Activated naive CD4-positive, alpha-beta T cell treated with anti-CD3 and anti-CD28 coated beads, Interleukin-2, amount 50 U/mL, for 24 hours (primary cell): ENCODE measurements at regions not wholly inside any gene's neighbourhood (a gene's known extent, or its start where the extent isn't known, plus 50 kb on each side); places are given as distances from the start of the nearest gene placed in this dataset.
"Not testable (repeated sequence)": the region's sequence is repeated elsewhere in the genome, so short reads cannot be mapped to it uniquely, and the experiment has no call there.

ENCODE experiments used
- H3K27ac Mint-ChIP-seq: one replicate; pipeline ENCODE4 v1.8.0; 2021; ENCODE audit warnings: mild to moderate bottlenecking, mixed read lengths
- H3K27me3 Mint-ChIP-seq: one replicate; pipeline ENCODE4 v1.8.0; 2021; ENCODE audit warnings: mixed read lengths
- H3K36me3 Mint-ChIP-seq: one replicate; pipeline ENCODE4 v1.8.0; 2021; ENCODE audit warnings: mixed read lengths
- H3K4me1 Mint-ChIP-seq: one replicate; pipeline ENCODE4 v1.8.0; 2021; ENCODE audit warnings: mixed read lengths
- H3K4me3 Mint-ChIP-seq: one replicate; pipeline ENCODE4 v1.8.0; 2021; ENCODE audit warnings: mild to moderate bottlenecking, mixed read lengths
- H3K9me3 Mint-ChIP-seq: one replicate; pipeline ENCODE4 v1.8.0; 2021; ENCODE audit warnings: mixed read lengths

DNA sequence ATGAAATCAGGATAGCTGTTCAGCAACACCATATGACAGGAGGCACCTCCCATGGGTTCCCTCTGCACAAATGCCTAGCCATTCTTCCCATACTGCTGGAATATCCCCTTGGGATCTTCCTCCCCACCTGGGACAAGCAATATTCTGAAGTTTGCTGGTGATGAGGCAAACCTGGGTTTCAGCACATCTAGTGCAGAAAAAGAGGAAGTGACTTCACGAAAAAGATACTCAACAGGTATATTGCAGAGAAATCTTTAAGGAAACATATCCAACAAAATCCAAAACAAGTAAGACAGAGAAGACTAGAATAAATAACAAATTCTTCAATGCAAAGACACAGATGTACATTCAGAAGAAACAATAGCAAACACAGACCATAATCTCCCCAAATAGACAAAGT, 1497.0 kb downstream of the PCDH9 start:
- Mint-ChIP-seq H3K4me1 (no peaks in the 10 kb centered on the region), H3K27me3 (no peaks in the 10 kb centered on the region), H3K36me3 (no peaks in the 10 kb centered on the region), H3K4me3 (no peak overlapping the region), H3K9me3 (peaks cover 19% of the 10 kb centered on the region), H3K27ac (no peak overlapping the region)

- H3K27me3 Mint-ChIP-seq: no peaks in the 10 kb centered on the region
- H3K4me3 Mint-ChIP-seq: no peak overlapping the region
- H3K9me3 Mint-ChIP-seq: peaks cover 4% of the 10 kb centered on the region
- H3K27ac Mint-ChIP-seq: no peak overlapping the region
- H3K4me1 Mint-ChIP-seq: no peaks in the 10 kb centered on the region
- no peaks in the 10 kb centered on the region for H3K36me3 Mint-ChIP-seq
Measured at GRCh38 chr13:65727070-65727469, 1503.1 kb downstream of the PCDH9 start.

DNA sequence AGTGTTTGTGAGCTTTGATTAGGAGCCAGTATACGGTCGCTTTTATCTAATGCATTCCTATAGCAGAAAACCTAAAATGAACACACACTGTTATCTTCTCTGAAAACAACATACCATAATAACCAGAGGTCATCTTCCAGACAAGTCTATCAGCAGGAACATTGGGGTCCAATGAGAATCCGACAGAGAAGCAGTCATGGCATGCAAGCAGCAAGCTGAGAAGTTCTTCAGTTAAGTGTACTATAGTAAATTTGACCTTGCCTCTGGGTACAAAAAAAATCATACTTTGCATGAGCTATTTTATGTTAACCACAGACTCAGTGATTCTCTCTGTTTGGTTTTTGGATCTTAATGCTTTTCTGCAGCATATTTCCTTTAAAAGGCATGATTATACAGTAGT, 1505.1 kb downstream of the PCDH9 start:
- peaks cover under 1% of the 10 kb centered on the region for H3K9me3 Mint-ChIP-seq
- no peaks in the 10 kb centered on the region for H3K4me1 Mint-ChIP-seq
- no peak overlapping the region for H3K4me3 Mint-ChIP-seq
- no peaks in the 10 kb centered on the region for H3K36me3 Mint-ChIP-seq
- H3K27me3 Mint-ChIP-seq: no peaks in the 10 kb centered on the region
- H3K27ac Mint-ChIP-seq: no peak overlapping the region

- no peaks in the 10 kb centered on the region for H3K27me3 Mint-ChIP-seq
- no peaks in the 10 kb centered on the region for H3K36me3 Mint-ChIP-seq
- no peak overlapping the region for H3K27ac Mint-ChIP-seq
- no peaks in the 10 kb centered on the region for H3K9me3 Mint-ChIP-seq
- no peaks in the 10 kb centered on the region for H3K4me1 Mint-ChIP-seq
- no peak overlapping the region for H3K4me3 Mint-ChIP-seq
Measured at GRCh38 chr13:65724226-65724625, 1505.9 kb downstream of the PCDH9 start.

DNA sequence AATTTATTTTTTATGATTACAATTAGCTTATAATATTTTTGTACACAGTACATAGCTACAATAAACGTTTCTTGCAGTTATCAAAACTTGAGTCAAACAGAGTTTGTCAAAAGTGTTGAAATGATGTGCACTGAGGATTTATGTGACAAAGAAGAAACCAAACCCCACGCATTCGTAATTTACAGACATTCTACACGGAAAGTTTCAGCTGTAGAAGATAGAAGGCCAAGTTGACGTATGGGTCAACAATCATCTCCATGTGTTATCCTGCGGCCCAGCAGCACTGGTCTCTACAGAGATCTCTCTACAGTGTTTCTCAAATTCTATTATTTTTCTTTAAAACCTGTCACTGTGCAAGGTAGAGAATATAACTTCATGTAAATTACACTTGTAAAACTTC, 1507.6 kb downstream of the PCDH9 start:
- Mint-ChIP-seq H3K4me3 (no peak overlapping the region), H3K36me3 (no peaks in the 10 kb centered on the region), H3K9me3 (no peaks in the 10 kb centered on the region), H3K27ac (no peak overlapping the region), H3K27me3 (no peaks in the 10 kb centered on the region), H3K4me1 (no peaks in the 10 kb centered on the region)

GRCh38 chr13:65719831-65720230, 1510.3 kb downstream of the PCDH9 start:
- Mint-ChIP-seq H3K36me3 (no peaks in the 10 kb centered on the region), H3K9me3 (peaks cover 8% of the 10 kb centered on the region), H3K27ac (no peak overlapping the region), H3K4me1 (no peaks in the 10 kb centered on the region), H3K27me3 (no peaks in the 10 kb centered on the region), H3K4me3 (no peak overlapping the region)

- Mint-ChIP-seq H3K4me1 (no peaks in the 10 kb centered on the region), H3K36me3 (no peaks in the 10 kb centered on the region), H3K9me3 (peaks cover 6% of the 10 kb centered on the region), H3K27ac (no peak overlapping the region), H3K27me3 (no peaks in the 10 kb centered on the region), H3K4me3 (no peak overlapping the region)
Measured at GRCh38 chr13:65710514-65710913, 1519.6 kb downstream of the PCDH9 start.

DNA sequence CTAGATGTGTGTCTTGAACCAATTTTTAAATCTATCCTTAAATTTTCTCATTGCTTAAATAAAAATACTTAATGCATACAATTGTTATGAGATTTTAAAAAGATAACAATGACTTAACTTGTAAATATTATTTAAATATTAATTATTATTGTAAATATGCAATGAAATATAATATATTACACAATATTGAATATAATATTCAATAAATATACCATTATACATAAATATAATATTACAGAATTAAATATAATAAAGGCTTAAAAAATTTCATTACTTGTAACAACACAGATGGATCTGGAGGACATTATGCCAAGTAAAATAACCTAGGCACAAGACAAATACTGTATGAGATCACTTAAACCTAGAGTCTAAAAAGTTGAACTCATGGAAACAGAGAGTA, 1532.3 kb downstream of the PCDH9 start:
- peaks cover 8% of the 10 kb centered on the region for H3K9me3 Mint-ChIP-seq
- H3K27me3 Mint-ChIP-seq: no peaks in the 10 kb centered on the region
- H3K4me3 Mint-ChIP-seq: no peak overlapping the region
- no peaks in the 10 kb centered on the region for H3K36me3 Mint-ChIP-seq
- no peaks in the 10 kb centered on the region for H3K4me1 Mint-ChIP-seq
- no peak overlapping the region for H3K27ac Mint-ChIP-seq

DNA sequence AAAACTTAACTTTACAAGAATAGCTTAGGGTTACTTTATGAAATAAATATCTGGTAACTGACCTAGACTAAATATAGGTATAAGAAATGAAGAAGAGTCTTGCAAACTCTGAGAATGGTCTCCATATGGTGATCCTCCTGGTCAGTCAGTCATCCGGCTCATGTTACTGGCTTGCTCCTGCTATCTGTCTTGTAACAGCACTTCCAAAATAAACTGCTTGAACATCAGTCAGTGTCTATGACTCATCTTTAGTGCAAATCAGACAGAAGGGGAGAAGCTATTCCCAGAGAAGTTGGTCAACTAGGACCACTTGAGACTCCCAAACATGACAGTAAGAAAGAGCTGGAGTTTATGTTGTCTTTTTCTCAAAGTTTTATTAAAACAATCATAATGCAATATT, 1550.9 kb downstream of the PCDH9 start:
- Mint-ChIP-seq H3K4me1 (no peaks in the 10 kb centered on the region), H3K27me3 (no peaks in the 10 kb centered on the region), H3K9me3 (no peaks in the 10 kb centered on the region), H3K27ac (no peak overlapping the region), H3K4me3 (no peak overlapping the region), H3K36me3 (no peaks in the 10 kb centered on the region)

DNA sequence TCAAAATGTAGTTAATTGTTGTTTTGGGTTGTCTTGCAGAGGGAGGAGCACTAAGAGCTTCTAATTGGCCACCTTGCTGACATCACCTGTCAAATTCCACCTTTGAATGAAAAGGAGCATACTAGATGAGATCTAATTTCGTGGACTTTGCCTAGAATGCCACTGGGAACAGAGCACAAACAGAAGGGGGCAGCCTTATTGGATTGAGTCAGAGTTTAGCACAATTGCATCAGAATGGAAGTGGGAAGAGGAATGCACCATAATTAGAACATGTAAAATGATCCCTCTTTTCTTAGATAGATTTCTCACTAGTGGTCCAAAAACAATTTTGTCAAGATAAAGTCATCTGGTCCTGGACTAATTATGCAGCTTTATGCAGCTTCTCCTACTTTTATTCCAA, 1552.2 kb downstream of the PCDH9 start:
- H3K36me3 Mint-ChIP-seq: no peaks in the 10 kb centered on the region
- no peaks in the 10 kb centered on the region for H3K27me3 Mint-ChIP-seq
- H3K27ac Mint-ChIP-seq: no peak overlapping the region
- peaks cover 8% of the 10 kb centered on the region for H3K9me3 Mint-ChIP-seq
- no peak overlapping the region for H3K4me3 Mint-ChIP-seq
- no peaks in the 10 kb centered on the region for H3K4me1 Mint-ChIP-seq

- H3K4me3 Mint-ChIP-seq, H3K4me1 Mint-ChIP-seq: not testable (repeated sequence)
- peaks cover 13% of the 10 kb centered on the region for H3K9me3 Mint-ChIP-seq
Measured at GRCh38 chr13:65675383-65675782, 1554.8 kb downstream of the PCDH9 start.

DNA sequence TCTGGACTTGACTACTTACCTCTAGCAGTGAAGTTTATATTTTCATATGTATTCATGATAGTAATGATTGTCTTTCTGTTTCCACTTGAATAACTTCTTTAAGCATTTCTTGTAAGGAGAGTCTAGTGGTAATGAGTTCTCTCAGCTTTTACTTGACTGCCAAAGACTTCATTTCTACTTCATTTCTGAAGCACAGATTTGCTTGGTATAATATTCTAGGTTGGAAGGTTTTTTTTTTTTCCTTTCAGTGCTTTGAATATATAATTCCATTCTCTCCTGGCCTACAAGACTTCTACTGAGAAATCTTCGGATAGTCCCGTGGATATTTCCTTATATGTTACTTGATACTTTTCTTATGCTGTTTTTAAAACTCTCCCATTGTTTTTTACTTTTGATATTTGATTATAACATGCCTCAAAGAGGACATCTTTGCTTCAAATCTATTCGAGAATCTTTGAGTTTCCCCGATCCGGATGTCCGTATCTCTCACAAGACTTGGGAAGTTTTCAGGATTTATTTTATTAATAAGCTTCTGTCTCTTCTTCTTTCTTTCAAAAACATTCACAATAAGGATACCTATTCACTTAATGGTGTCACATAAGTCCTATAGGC, 1560.0 kb downstream of the PCDH9 start:
- Mint-ChIP-seq H3K27me3 (no peaks in the 10 kb centered on the region), H3K27ac (no peak overlapping the region), H3K36me3 (no peaks in the 10 kb centered on the region), H3K4me1 (no peaks in the 10 kb centered on the region), H3K9me3 (peaks cover 29% of the 10 kb centered on the region), H3K4me3 (no peak overlapping the region)

More at GRCh38 chr13:65675383-65675782, 1554.8 kb downstream of the PCDH9 start:
- H3K27ac Mint-ChIP-seq, H3K36me3 Mint-ChIP-seq, H3K27me3 Mint-ChIP-seq: not testable (repeated sequence)

DNA sequence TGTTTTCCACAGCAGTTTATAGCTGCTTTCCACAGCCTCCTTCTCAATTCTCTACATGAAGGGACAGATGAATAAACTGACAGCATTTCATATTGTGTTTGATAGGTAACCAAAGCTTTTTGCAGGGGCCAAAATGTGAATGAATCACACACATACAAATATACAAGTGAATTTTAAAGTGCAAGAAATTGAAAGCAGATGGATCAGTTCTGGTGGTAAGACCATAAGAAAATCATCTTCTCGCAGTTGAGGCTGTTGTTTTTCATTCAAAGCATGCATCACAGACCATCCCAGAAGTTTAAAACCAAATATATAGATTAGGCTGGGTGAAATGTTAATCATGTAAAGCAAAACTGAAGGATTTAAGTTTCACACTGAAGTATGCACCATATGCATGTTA, 1569.4 kb downstream of the PCDH9 start:
- Mint-ChIP-seq H3K36me3 (no peaks in the 10 kb centered on the region), H3K4me3 (no peak overlapping the region)

DNA sequence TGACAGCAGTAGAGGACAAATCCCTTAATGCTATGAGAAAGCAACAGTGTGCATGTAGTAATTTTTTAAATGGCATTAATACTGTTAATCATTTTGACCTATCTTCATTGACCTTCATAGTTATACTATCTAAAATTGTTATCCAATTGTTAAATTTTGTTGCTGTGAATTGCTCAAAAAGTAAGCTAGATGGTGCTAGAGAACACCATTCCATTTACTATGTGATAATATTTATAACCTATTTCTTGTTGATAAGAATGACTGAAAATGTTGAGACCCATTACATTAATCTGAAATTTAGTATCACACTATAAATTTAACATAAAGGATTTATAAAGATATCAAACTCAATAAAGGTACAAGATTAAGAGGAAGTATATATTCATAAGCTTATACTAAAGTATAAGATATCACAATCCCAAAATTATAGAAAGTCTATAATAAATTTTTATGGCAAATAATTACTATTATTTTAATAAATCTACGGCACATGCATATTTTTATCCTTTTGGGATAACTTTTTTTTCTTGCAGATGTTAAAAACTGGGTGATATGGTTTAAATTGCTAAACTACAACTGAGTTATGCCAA, 1573.3 kb downstream of the PCDH9 start:
- H3K27me3 Mint-ChIP-seq: no peaks in the 10 kb centered on the region
- peaks cover 1% of the 10 kb centered on the region for H3K9me3 Mint-ChIP-seq
- H3K36me3 Mint-ChIP-seq: no peaks in the 10 kb centered on the region
- H3K4me1 Mint-ChIP-seq: no peaks in the 10 kb centered on the region
- H3K27ac Mint-ChIP-seq: no peak overlapping the region
- no peak overlapping the region for H3K4me3 Mint-ChIP-seq

More for the DNA sequence above, 1569.4 kb downstream of the PCDH9 start:
- no peaks in the 10 kb centered on the region for H3K9me3 Mint-ChIP-seq
- no peaks in the 10 kb centered on the region for H3K4me1 Mint-ChIP-seq
- no peak overlapping the region for H3K27ac Mint-ChIP-seq
- no peaks in the 10 kb centered on the region for H3K27me3 Mint-ChIP-seq

DNA sequence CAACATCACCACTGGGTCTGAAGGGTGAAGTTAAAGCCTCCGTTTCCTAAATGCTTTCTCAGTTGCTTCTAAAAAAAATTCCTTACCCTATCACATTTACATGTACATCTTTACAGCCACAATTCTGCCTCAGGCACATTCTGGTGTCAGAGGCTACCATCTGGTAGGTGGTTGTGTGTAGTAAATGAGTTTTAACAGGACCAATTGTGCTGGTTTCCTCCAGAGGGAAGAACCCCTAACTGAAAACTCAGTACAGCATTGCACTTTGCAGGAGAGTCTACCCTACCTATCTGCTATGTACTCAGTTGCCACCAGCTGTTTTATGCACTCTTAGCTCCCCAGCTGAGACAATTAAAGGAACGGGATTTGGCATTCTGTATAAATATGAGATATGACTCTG, 1576.5 kb downstream of the PCDH9 start:
- Mint-ChIP-seq H3K27me3 (no peaks in the 10 kb centered on the region), H3K9me3 (peaks cover 6% of the 10 kb centered on the region), H3K4me1 (no peaks in the 10 kb centered on the region), H3K27ac (no peak overlapping the region), H3K4me3 (no peak overlapping the region), H3K36me3 (no peaks in the 10 kb centered on the region)

GRCh38 chr13:65650321-65650720, 1579.8 kb downstream of the PCDH9 start:
- H3K9me3 Mint-ChIP-seq: peaks cover 11% of the 10 kb centered on the region
- H3K27ac Mint-ChIP-seq: no peak overlapping the region
- no peaks in the 10 kb centered on the region for H3K36me3 Mint-ChIP-seq
- no peak overlapping the region for H3K4me3 Mint-ChIP-seq
- no peaks in the 10 kb centered on the region for H3K4me1 Mint-ChIP-seq
- no peaks in the 10 kb centered on the region for H3K27me3 Mint-ChIP-seq

DNA sequence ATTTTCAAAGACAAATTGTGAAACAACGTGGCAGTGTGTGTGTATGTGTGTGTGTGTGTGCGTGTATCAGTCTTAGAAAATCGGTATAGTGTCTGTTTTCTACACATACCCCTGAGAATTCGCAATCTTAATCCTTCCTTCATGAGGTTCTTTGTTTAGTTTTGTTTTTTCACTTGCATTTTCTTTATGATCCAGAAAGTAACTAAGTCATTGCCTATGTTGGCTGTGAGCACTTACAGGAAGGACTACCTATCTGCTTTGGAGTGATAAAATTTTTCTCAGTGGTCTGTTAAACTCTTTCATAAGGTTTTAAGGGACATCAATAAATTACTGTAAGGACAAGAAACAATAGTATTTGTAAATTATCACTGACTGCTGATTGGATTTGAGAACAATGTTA, 1587.1 kb downstream of the PCDH9 start:
- Mint-ChIP-seq H3K27ac (no peak overlapping the region), H3K9me3 (peaks cover 11% of the 10 kb centered on the region), H3K4me1 (no peaks in the 10 kb centered on the region), H3K36me3 (no peaks in the 10 kb centered on the region), H3K4me3 (no peak overlapping the region), H3K27me3 (no peaks in the 10 kb centered on the region)
